ENCODE measurements at regions not wholly inside any gene's neighbourhood (a gene's known extent, or its start where the extent isn't known, plus 50 kb on each side); places are given as distances from the start of the nearest gene placed in this dataset.

DNA sequence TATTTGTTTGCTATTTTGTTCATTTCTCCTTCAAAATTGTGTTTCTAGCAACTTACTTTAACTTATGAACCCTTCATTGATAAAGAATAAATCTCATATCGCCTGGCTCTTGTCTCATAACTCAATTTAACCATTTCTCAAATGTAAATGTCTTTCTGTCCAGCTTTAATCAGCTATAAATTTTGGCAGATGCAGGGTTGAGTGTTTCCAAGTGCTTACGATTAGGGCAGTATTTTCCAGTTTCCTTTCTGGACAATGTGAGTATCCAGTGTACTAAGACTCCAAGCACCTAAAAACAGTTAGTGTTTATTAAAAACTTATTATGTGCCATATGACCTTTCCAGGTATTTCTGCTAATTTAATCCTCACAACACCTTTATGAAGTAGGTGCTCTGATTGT, 218.6 kb upstream of the GK2 start:
- TF ChIP-seq CTCF (IDR thresholded peaks at IDR 0.05; ENCODE audit: low read depth, low read length), result no peak
- no peak overlapping the region for H3K4me3 ChIP-seq (replicated peaks in 1 of 2; ENCODE audit: low read depth in 2 of 2, low read length in 2 of 2)
- DNase-seq (ENCODE audit: low read depth in 2 of 2), result peak in 1 of 2 donors; percentile 23

DNA sequence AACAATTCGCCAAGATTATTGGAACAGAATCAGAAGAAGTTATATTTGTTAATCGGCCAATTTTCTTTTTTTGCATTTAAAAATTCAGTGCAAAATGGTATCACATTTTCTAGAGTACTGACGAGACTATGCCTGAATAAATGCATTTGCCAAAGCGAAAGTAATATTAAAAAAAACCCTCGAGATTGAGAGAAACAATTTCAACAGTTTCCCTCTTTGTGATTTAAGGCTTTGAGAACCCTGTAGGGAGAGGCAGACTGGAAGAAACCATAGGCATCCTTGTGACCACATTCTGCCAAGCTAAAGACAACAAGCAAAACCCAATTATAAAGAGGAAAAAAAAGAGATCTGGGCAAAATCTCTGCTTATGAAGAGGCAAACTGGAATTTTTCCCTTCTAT, 218.1 kb upstream of the GK2 start:
- H3K4me3 ChIP-seq (replicated peaks in 1 of 2; ENCODE audit: low read depth in 2 of 2, low read length in 2 of 2), result no peak overlapping the region
- no peak for TF ChIP-seq CTCF (IDR thresholded peaks at IDR 0.05; ENCODE audit: low read depth, low read length)
- DNase-seq (ENCODE audit: low read depth in 2 of 2), result peak; percentile 5

GRCh38 chr4:79625361-79625760, 217.3 kb upstream of the GK2 start:
- H3K4me3 ChIP-seq (replicated peaks in 1 of 2; ENCODE audit: low read depth in 2 of 2, low read length in 2 of 2), result no peak overlapping the region
- no peak for TF ChIP-seq CTCF (IDR thresholded peaks at IDR 0.05; ENCODE audit: low read depth, low read length)

GRCh38 chr4:79623021-79623870, 215.2 kb upstream of the GK2 start:
- no peak for TF ChIP-seq CTCF (IDR thresholded peaks at IDR 0.05; ENCODE audit: low read depth, low read length)
- DNase-seq (ENCODE audit: low read depth in 2 of 2), result peak in 1 of 2 donors; percentile 12
- H3K4me3 ChIP-seq (replicated peaks in 1 of 2; ENCODE audit: low read depth in 2 of 2, low read length in 2 of 2), result no peak overlapping the region

More at GRCh38 chr4:79625361-79625760, 217.3 kb upstream of the GK2 start:
- no peak for DNase-seq (ENCODE audit: low read depth in 2 of 2)

DNA sequence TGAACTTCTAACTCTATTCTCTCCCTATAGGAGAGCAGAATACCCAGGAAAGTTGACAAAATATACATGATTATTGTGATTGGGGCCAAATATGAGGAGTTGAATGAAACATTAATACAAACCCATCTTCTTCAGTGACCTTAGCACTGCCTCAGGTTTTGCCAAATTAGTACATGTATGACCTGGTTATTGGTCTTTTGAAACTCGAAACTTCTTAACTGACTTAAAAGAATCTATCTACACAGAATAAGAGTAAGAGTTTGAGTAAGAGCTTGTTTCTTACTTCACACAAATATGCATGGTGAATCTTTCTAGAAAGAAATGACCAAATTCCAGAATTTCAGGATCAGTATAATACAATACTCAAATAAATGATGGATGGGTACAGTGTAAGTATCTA, 213.0 kb upstream of the GK2 start:
- no peak for DNase-seq (ENCODE audit: low read depth in 2 of 2)
- no peak for TF ChIP-seq CTCF (IDR thresholded peaks at IDR 0.05; ENCODE audit: low read depth, low read length)
- H3K4me3 ChIP-seq (replicated peaks in 1 of 2; ENCODE audit: low read depth in 2 of 2, low read length in 2 of 2), result no peak overlapping the region

DNA sequence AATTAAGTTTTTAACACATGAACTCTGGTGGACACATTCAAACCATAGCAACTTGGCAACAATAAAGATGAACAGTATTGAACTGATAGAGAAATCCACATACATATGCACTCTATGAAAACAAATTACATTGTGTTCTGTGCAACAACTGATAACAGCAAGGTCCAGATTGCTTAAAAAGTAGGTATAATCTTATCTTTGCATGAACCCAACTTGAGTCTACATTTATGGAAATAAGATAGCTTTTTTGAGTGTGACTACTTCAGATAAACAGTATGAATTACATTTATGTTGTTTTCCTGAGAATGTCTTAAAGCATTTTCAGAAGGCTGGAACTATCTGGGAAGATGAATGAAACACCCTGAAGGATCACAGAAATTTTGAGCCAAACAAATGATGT, 212.6 kb upstream of the GK2 start:
- no peak for TF ChIP-seq CTCF (IDR thresholded peaks at IDR 0.05; ENCODE audit: low read depth, low read length)
- DNase-seq (ENCODE audit: low read depth in 2 of 2), result no peak
- H3K4me3 ChIP-seq (replicated peaks in 1 of 2; ENCODE audit: low read depth in 2 of 2, low read length in 2 of 2), result no peak overlapping the region

Measured in cardiac fibroblast (primary cell).